SH-SY5Y (cell line): ENCODE measurements at regions not wholly inside any gene's neighbourhood (a gene's known extent, or its start where the extent isn't known, plus 50 kb on each side); places are given as distances from the start of the nearest gene placed in this dataset.

Experiments
- GATA2 ChIP-seq: IDR thresholded peaks from 2 replicates; pipeline ENCODE4 v1.6.1; 2011; ENCODE audit warnings: mild to moderate bottlenecking, low read depth, low read length
- GATA3 ChIP-seq: IDR thresholded peaks from 2 replicates; pipeline ENCODE4 v1.6.1; 2011; ENCODE audit warnings: low read depth, mild to moderate bottlenecking, low read length, moderate library complexity

DNA sequence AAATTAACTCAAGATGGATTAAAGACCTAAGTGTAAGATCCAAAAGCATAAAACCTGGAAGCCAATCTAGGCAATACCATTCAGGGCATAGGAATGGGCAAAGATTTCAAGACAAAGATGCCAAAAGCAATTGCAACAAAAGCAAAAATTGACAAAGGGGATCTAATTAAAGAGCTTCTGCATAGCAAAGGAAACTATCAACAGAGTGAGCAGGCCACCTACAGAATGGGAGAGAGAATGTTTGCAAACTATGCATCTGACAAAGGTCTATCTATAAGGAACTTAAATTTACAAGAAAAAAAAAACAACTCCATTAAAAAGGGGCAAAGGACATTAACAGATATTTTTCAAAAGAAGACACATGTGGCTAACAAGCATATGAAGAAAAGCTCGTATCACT, 171.9 kb downstream of the RAB28 start:
- TF ChIP-seq GATA2, result no peak
- no peak for TF ChIP-seq GATA3
